ENCODE measurements at regions not wholly inside any gene's neighbourhood (a gene's known extent, or its start where the extent isn't known, plus 50 kb on each side); places are given as distances from the start of the nearest gene placed in this dataset.

DNA sequence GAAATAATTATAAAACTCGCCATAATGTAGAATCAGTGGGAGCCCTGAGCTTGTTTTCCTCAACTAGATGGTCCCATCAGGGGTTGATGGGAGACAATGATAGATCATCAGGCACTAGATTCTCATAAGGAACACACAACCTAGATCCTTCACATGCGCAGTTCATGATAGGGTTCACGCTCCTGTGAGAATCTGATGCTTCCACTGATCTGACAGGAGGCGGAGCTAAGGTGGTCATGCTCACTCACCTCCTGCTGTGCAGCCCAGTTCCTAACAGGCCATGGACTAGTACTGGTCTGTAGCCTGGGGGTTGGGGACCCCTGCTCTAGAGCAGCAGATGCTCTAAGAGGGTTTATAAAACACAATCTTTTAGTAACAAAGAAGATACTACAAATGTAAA lies 183.6 kb downstream of the ANXA2 start:
- TF ChIP-seq EZH2 (IDR thresholded peaks at IDR 0.05; ENCODE audit: borderline replicate concordance) (no peak), CTCF (IDR thresholded peaks at IDR 0.05; ENCODE audit: poor library complexity) (no peak)

Measured in hepatocyte (in vitro differentiated cells).